Nephron progenitor cell (in vitro differentiated cells): ENCODE measurements at regions not wholly inside any gene's neighbourhood (a gene's known extent, or its start where the extent isn't known, plus 50 kb on each side); places are given as distances from the start of the nearest gene placed in this dataset.

ENCODE experiments used
- DNase-seq: peaks from one replicate; pipeline ENCODE4 v3.0.0; 2021
- H3K27ac Mint-ChIP-seq: 2 replicates; pipeline ENCODE4 v1.8.0; 2021; ENCODE audit warnings: mild to moderate bottlenecking, moderate library complexity, mixed read lengths
- H3K27me3 Mint-ChIP-seq: 2 replicates; pipeline ENCODE4 v1.8.0; 2021; ENCODE audit warnings: mild to moderate bottlenecking, low read depth, mixed read lengths; ENCODE audit not compliant: poor library complexity
- H3K36me3 Mint-ChIP-seq: 2 replicates; pipeline ENCODE4 v1.8.0; 2021; ENCODE audit warnings: low read depth, mixed read lengths
- H3K4me1 Mint-ChIP-seq: 2 replicates; pipeline ENCODE4 v1.8.0; 2021; ENCODE audit warnings: mixed read lengths
- H3K4me3 Mint-ChIP-seq: 2 replicates; pipeline ENCODE4 v1.8.0; 2021; ENCODE audit warnings: mild to moderate bottlenecking, moderate library complexity, mixed read lengths
- H3K9me3 Mint-ChIP-seq: 2 replicates; pipeline ENCODE4 v1.8.0; 2021; ENCODE audit warnings: mild to moderate bottlenecking, moderate library complexity, mixed read lengths
- TF ChIP-seq, protein P1 (sequence below): fragments of 200-600 bp; sonication (generic); IDR thresholded peaks from 2 replicates; pipeline ENCODE4 v1.5.0; 2021; ENCODE audit warnings: antibody characterized with exemption

DNA sequence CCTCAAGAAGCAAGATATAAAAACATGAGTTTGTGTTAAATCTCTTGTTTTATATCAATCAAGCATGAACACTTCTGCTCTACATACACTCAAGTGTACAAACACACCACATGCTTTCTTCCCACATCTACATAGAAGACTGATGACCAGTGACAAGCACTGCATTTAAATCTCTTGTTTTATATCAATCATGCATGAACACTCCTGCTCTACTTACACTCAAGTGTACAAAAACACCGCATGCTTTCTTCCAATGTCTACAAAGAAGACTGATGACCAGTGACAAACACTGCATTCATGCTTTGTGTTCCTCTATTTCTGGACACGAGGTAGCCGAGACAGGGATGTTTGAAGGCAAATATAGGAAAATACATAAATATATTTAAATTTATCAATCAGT lies 642.0 kb upstream of the PFKP start:
- Mint-ChIP-seq H3K9me3 (no peaks in the 10 kb centered on the region), H3K27me3 (peaks cover 9% of the 10 kb centered on the region), H3K4me1 (peaks cover 5% of the 10 kb centered on the region), H3K27ac (no peak overlapping the region), H3K36me3 (no peaks in the 10 kb centered on the region), H3K4me3 (no peak overlapping the region)
- no peak for DNase-seq
- TF ChIP-seq, protein P1, sequence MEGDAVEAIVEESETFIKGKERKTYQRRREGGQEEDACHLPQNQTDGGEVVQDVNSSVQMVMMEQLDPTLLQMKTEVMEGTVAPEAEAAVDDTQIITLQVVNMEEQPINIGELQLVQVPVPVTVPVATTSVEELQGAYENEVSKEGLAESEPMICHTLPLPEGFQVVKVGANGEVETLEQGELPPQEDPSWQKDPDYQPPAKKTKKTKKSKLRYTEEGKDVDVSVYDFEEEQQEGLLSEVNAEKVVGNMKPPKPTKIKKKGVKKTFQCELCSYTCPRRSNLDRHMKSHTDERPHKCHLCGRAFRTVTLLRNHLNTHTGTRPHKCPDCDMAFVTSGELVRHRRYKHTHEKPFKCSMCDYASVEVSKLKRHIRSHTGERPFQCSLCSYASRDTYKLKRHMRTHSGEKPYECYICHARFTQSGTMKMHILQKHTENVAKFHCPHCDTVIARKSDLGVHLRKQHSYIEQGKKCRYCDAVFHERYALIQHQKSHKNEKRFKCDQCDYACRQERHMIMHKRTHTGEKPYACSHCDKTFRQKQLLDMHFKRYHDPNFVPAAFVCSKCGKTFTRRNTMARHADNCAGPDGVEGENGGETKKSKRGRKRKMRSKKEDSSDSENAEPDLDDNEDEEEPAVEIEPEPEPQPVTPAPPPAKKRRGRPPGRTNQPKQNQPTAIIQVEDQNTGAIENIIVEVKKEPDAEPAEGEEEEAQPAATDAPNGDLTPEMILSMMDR: no peak

DNA sequence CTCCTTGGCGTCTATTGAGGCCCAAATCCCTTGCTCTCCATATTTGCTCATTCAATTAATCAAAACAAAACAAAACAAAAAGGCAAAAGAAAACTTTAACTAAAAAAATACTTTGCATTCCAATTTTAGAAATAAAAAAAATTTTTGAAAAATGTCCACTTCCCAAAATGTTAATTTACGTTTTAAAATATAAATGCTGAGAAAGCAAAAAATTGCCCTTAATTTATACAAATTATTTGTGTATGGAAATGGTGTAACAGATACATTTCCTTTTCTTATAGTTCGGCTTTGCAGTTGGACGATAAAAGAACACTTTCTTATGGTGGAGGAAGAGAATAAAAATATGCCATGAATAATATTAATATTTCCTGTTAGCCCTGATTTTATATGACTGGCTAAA lies 652.8 kb upstream of the PFKP start:
- no peaks in the 10 kb centered on the region for H3K27me3 Mint-ChIP-seq
- TF ChIP-seq, protein P1: no peak
- H3K9me3 Mint-ChIP-seq: no peaks in the 10 kb centered on the region
- no peak overlapping the region for H3K27ac Mint-ChIP-seq
- H3K4me3 Mint-ChIP-seq: no peak overlapping the region
- no peak for DNase-seq
- H3K4me1 Mint-ChIP-seq: no peaks in the 10 kb centered on the region
- no peaks in the 10 kb centered on the region for H3K36me3 Mint-ChIP-seq

DNA sequence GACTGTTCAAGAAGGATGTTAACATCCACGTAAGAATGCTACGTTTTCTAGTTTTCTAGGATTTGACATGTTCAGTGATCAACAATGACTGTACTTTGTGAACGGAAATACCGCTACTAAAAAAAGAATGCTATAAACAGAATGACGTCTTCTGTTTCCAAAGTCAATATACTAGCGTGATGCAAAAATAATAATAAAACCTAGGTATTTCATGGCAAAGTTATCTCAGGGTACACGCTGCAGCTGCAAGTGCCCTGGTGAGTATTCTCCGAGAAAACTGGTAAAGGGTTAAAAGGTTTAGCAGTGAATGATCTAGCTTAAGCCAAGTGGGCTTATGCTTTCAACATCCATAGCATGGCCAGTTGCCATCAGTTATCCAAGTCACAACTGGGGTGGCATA lies 653.3 kb upstream of the PFKP start:
- Mint-ChIP-seq H3K27me3 (no peaks in the 10 kb centered on the region), H3K9me3 (no peaks in the 10 kb centered on the region), H3K4me1 (no peaks in the 10 kb centered on the region), H3K4me3 (no peak overlapping the region), H3K27ac (no peak overlapping the region), H3K36me3 (no peaks in the 10 kb centered on the region)
- TF ChIP-seq, protein P1: no peak
- no peak for DNase-seq

DNA sequence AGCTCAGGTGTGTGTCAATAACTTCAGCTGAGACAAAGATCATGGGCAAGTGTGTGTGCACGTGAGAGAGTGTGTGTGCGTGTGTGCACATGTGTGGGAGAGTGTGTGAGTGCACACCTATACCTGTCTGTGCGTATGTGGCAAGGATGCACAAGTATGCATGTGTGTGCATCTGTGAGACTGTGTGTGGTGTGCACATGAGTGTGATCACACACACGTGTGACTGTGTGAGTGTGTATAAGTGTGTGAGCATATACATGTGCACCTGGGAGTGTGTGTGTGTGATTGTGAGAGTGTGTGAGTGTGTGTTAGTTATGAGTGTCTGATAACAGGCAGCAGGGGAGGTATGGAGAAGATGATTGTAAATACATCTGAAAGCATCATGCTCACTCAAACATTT lies 657.3 kb upstream of the PFKP start:
- TF ChIP-seq, protein P1: no peak
- Mint-ChIP-seq H3K9me3 (no peaks in the 10 kb centered on the region), H3K4me3 (no peak overlapping the region), H3K4me1 (peaks cover 4% of the 10 kb centered on the region), H3K36me3 (no peaks in the 10 kb centered on the region), H3K27me3 (no peaks in the 10 kb centered on the region), H3K27ac (no peak overlapping the region)
- DNase-seq: no peak

DNA sequence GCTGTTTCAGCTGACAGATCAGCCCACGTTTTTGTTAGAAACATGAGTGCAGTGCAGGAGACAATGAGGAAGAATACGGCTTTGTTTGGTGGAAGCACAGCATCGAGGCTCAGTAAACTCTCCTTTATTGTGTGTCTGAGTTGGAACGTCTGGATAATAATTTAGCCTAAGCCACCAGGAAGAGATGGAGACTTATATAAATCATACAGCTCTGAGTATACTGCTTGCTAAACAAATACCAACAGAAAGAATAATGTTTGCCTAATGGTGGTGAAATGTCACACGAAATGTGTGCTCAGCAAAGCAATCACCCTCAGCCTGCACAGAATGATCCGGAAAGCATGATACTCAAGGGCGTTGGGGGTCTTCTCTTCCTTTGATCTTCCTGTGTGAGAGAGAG lies 664.1 kb upstream of the ADARB2 start:
- H3K27me3 Mint-ChIP-seq: peaks cover 14% of the 10 kb centered on the region
- H3K4me1 Mint-ChIP-seq: peaks cover 4% of the 10 kb centered on the region

DNA sequence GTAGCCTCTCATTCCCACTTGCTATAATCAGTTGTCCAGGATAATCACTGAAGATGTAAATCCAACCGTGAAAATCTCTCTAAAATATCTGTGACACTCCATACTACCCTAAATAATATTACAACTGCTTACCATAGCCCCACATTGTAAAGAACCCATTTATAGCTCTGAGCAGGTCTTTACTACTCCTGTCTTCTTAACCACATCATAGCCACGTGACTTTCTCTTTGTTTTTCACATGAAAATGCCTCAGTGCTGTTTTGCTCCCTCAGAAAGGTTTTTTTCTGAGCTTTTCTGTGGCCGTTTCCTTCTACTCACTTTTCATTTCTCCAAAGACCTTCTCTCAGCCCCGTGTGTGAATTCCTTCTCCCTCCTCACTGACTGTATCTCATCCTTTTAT lies 662.2 kb upstream of the ADARB2 start:
- Mint-ChIP-seq H3K36me3 (no peaks in the 10 kb centered on the region), H3K4me1 (no peaks in the 10 kb centered on the region), H3K9me3 (no peaks in the 10 kb centered on the region), H3K4me3 (no peak overlapping the region), H3K27me3 (peaks cover 17% of the 10 kb centered on the region), H3K27ac (no peak overlapping the region)
- no peak for DNase-seq
- TF ChIP-seq, protein P1: no peak

More for the DNA sequence above, 664.1 kb upstream of the ADARB2 start:
- TF ChIP-seq, protein P1: no peak
- Mint-ChIP-seq H3K27ac (no peak overlapping the region), H3K4me3 (no peak overlapping the region), H3K36me3 (no peaks in the 10 kb centered on the region), H3K9me3 (no peaks in the 10 kb centered on the region)
- no peak for DNase-seq
